SU-DHL-6 (cell line): ENCODE measurements at regions not wholly inside any gene's neighbourhood (a gene's known extent, or its start where the extent isn't known, plus 50 kb on each side); places are given as distances from the start of the nearest gene placed in this dataset.

ENCODE experiments used
- H2AFZ ChIP-seq: fragments of 200-600 bp; sonication (generic); 2 replicates; pipeline ENCODE4 v1.6.1; 2014; ENCODE audit warnings: low read depth, mild to moderate bottlenecking, moderate library complexity, mixed read lengths, antibody characterized with exemption, low read length; ENCODE audit not compliant: severe bottlenecking
- H3F3A ChIP-seq: fragments of 200-600 bp; shearing (Covaris generic); 2 replicates; pipeline ENCODE4 v1.6.0; 2016; ENCODE audit warnings: antibody characterized with exemption, mild to moderate bottlenecking; ENCODE audit not compliant: insufficient read depth
- H3K27ac ChIP-seq: fragments of 200-600 bp; sonication (generic); 2 replicates; pipeline ENCODE4 v1.5.1; 2016; ENCODE audit warnings: low read depth, mild to moderate bottlenecking, low read length, moderate library complexity, mixed read lengths
- H3K27me3 ChIP-seq: fragments of 200-600 bp; sonication (generic), shearing (Covaris generic); 2 replicates; pipeline ENCODE4 v1.6.0; 2014; ENCODE audit warnings: mild to moderate bottlenecking, low read length
- H3K36me3 ChIP-seq: fragments of 200-600 bp; sonication (generic); 2 replicates; pipeline ENCODE4 v1.6.1; 2014; ENCODE audit warnings: mild to moderate bottlenecking, low read length, mixed read lengths
- H3K4me2 ChIP-seq: fragments of 300-600, 200-600 bp; shearing (Covaris generic), sonication (generic); 2 replicates; pipeline ENCODE4 v1.6.0; 2014; ENCODE audit warnings: low read length, low read depth, mild to moderate bottlenecking; ENCODE audit not compliant: poor library complexity, severe bottlenecking
- H3K4me3 ChIP-seq: fragments of 200-600 bp; sonication (generic); 2 replicates; pipeline ENCODE4 v1.5.1; 2014; ENCODE audit warnings: antibody characterized with exemption, low read length, mild to moderate bottlenecking, mixed read lengths; ENCODE audit not compliant: insufficient read depth, poor library complexity, severe bottlenecking
- H3K79me2 ChIP-seq: fragments of 200-600 bp; sonication (generic); 2 replicates; pipeline ENCODE4 v1.6.1; 2014; ENCODE audit warnings: mild to moderate bottlenecking, low read length, moderate library complexity; ENCODE audit not compliant: insufficient read depth
- H3K9ac ChIP-seq: fragments of 200-600 bp; sonication (generic); 2 replicates; pipeline ENCODE4 v1.7.0; 2014; ENCODE audit warnings: mild to moderate bottlenecking, low read length
- H3K9me2 ChIP-seq: fragments of 200-600 bp; sonication (generic); replicated peaks from 2 replicates; pipeline ENCODE4 v1.6.1; 2014; ENCODE audit warnings: low read length; ENCODE audit not compliant: insufficient read depth
- H3K9me3 ChIP-seq: fragments of 200-600 bp; sonication (generic); 2 replicates; pipeline ENCODE4 v1.6.1; 2014; ENCODE audit warnings: low read length, mixed read lengths; ENCODE audit not compliant: insufficient read depth
- H4K20me1 ChIP-seq: fragments of 200-600 bp; sonication (generic); 2 replicates; pipeline ENCODE4 v1.6.1; 2014; ENCODE audit warnings: low read depth, mild to moderate bottlenecking, antibody characterized with exemption, low read length, moderate library complexity, mixed read lengths
- EZH2phosphoT487 ChIP-seq: fragments of 200-600 bp; sonication (generic), shearing (Covaris generic); conservative IDR thresholded peaks from 2 replicates; pipeline ENCODE4 v1.6.1; 2018; ENCODE audit warnings: mild to moderate bottlenecking, antibody characterized with exemption, low read length, moderate library complexity, mixed read lengths
- TF ChIP-seq, protein P1 (sequence below): fragments of 200-600 bp; sonication (generic); IDR thresholded peaks from one replicate; pipeline ENCODE4 v1.5.1; 2017; ENCODE audit warnings: antibody characterized with exemption, mild to moderate bottlenecking, low read length, moderate library complexity; ENCODE audit not compliant: insufficient read depth, poor library complexity, severe bottlenecking

DNA sequence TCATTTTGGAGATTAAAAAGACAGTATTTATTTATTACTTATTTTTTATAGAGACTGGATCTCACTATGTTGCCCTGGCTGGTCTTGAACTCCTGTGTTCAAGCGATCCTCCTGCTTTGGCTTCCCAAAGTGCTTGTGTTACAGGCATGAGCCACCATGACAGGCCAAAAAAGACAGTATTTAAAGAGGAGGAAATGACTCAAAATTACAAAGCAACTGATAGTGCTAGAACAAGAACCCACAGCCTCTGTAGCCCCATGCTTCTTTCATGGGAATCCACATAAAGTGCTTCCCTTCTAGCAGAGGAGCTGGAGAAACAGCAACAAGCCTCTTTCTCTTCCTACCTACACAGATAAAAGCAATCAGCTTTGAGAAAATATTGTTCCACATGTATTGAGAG, 230.7 kb upstream of the PODXL start:
- no peaks in the 10 kb centered on the region for H3K36me3 ChIP-seq
- H3K9ac ChIP-seq = no peak overlapping the region
- no peak for TF ChIP-seq EZH2phosphoT487
- H3K4me3 ChIP-seq = no peak overlapping the region
- H3K4me2 ChIP-seq = no peak overlapping the region
- no peak overlapping the region for H3K27ac ChIP-seq
- no peaks in the 10 kb centered on the region for H4K20me1 ChIP-seq
- H3K9me3 ChIP-seq = no peaks in the 10 kb centered on the region
- no peaks in the 10 kb centered on the region for H3K9me2 ChIP-seq
- H3K79me2 ChIP-seq = no peaks in the 10 kb centered on the region
- H3F3A ChIP-seq = no peaks in the 10 kb centered on the region
- no peak overlapping the region for H2AFZ ChIP-seq
- no peaks in the 10 kb centered on the region; the same call in 1 of the 2 replicates for H3K27me3 ChIP-seq

GRCh38 chr7:131786204-131786603, 229.8 kb upstream of the PODXL start:
- no peaks in the 10 kb centered on the region for H3K9me2 ChIP-seq
- H4K20me1 ChIP-seq = no peaks in the 10 kb centered on the region
- no peaks in the 10 kb centered on the region for H3K9me3 ChIP-seq
- TF ChIP-seq, protein P1, sequence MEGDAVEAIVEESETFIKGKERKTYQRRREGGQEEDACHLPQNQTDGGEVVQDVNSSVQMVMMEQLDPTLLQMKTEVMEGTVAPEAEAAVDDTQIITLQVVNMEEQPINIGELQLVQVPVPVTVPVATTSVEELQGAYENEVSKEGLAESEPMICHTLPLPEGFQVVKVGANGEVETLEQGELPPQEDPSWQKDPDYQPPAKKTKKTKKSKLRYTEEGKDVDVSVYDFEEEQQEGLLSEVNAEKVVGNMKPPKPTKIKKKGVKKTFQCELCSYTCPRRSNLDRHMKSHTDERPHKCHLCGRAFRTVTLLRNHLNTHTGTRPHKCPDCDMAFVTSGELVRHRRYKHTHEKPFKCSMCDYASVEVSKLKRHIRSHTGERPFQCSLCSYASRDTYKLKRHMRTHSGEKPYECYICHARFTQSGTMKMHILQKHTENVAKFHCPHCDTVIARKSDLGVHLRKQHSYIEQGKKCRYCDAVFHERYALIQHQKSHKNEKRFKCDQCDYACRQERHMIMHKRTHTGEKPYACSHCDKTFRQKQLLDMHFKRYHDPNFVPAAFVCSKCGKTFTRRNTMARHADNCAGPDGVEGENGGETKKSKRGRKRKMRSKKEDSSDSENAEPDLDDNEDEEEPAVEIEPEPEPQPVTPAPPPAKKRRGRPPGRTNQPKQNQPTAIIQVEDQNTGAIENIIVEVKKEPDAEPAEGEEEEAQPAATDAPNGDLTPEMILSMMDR = no peak
- no peak for TF ChIP-seq EZH2phosphoT487
- no peaks in the 10 kb centered on the region for H3K79me2 ChIP-seq
- no peak overlapping the region for H3K4me3 ChIP-seq
- no peak overlapping the region for H3K27ac ChIP-seq
- no peak overlapping the region for H3K4me2 ChIP-seq
- no peaks in the 10 kb centered on the region for H3K36me3 ChIP-seq
- no peak overlapping the region for H2AFZ ChIP-seq
- H3K9ac ChIP-seq = no peak overlapping the region
- H3K27me3 ChIP-seq = no peaks in the 10 kb centered on the region; the same call in 1 of the 2 replicates
- H3F3A ChIP-seq = no peaks in the 10 kb centered on the region

GRCh38 chr7:131778601-131779000, 222.2 kb upstream of the PODXL start:
- no peak overlapping the region for H3K4me2 ChIP-seq
- no peak overlapping the region for H3K9ac ChIP-seq
- H3K36me3 ChIP-seq = no peaks in the 10 kb centered on the region
- no peak overlapping the region for H2AFZ ChIP-seq
- H3K4me3 ChIP-seq = no peak overlapping the region
- H3F3A ChIP-seq = no peaks in the 10 kb centered on the region
- H3K79me2 ChIP-seq = no peaks in the 10 kb centered on the region
- H3K27ac ChIP-seq = no peak overlapping the region
- no peaks in the 10 kb centered on the region for H3K9me3 ChIP-seq
- H4K20me1 ChIP-seq = no peaks in the 10 kb centered on the region
- no peaks in the 10 kb centered on the region for H3K9me2 ChIP-seq
- no peaks in the 10 kb centered on the region for H3K27me3 ChIP-seq
- TF ChIP-seq EZH2phosphoT487 = no peak
- TF ChIP-seq, protein P1 = no peak

GRCh38 chr7:131774419-131775220, 218.2 kb upstream of the PODXL start:
- no peaks in the 10 kb centered on the region for H3K9me2 ChIP-seq
- no peaks in the 10 kb centered on the region for H3K9me3 ChIP-seq
- no peak overlapping the region for H3K9ac ChIP-seq
- no peaks in the 10 kb centered on the region for H3F3A ChIP-seq
- no peaks in the 10 kb centered on the region for H4K20me1 ChIP-seq
- H3K79me2 ChIP-seq = no peaks in the 10 kb centered on the region
- H3K4me3 ChIP-seq = no peak overlapping the region
- no peaks in the 10 kb centered on the region for H3K36me3 ChIP-seq
- no peak for TF ChIP-seq EZH2phosphoT487
- TF ChIP-seq, protein P1 = no peak
- H3K4me2 ChIP-seq = no peak overlapping the region
- H3K27ac ChIP-seq = no peak overlapping the region
- no peak overlapping the region for H2AFZ ChIP-seq
- no peaks in the 10 kb centered on the region for H3K27me3 ChIP-seq
